Loucy (cell line): ENCODE measurements at regions not wholly inside any gene's neighbourhood (a gene's known extent, or its start where the extent isn't known, plus 50 kb on each side); places are given as distances from the start of the nearest gene placed in this dataset.

Experiments
- EZH2phosphoT487 ChIP-seq: fragments of 200-600 bp; IDR thresholded peaks from 2 replicates; pipeline ENCODE4 v1.6.1; 2018; ENCODE audit warnings: antibody characterized with exemption, mild to moderate bottlenecking, moderate library complexity, borderline replicate concordance
- TF ChIP-seq, protein P1 (sequence below): fragments of 200-600 bp; sonication (generic); conservative IDR thresholded peaks from 2 replicates; pipeline ENCODE4 v1.5.1; 2014; ENCODE audit warnings: mild to moderate bottlenecking, antibody characterized with exemption, low read length

DNA sequence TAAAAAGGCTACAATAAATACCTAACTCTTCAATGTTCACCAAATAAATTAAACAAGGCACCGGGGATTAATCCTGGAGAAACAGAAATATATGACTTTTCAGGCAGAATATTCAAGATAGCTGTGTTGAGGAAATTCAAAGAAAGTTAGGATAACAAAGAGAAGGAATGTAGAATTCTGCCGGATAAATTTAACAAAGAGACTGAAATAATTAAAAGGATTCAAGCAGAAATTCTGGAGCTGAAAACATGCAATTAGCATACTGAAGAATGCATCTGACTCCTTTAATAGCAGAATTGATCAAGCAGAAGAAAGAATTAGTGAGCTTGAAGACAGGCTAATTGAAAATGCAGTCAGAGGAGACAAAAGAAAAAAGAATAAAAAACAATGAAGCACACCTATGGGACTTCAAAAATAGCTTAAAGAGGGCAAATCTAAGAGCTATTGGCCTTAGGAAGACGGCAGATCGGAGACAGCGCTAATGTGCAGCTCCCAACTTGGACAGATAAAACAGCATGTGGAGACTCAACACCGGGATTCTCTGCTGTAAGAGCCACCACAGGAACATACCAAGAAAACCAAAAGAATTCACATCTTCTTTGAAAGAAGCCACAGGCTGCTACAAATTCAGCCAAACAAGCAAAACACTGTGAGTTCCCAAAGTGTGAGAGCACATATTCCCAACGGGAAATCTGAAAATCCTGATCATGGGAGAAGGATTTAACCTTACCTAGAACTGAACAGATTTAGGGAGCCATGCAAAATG, 1290.9 kb downstream of the PCDH18 start:
- TF ChIP-seq, protein P1, sequence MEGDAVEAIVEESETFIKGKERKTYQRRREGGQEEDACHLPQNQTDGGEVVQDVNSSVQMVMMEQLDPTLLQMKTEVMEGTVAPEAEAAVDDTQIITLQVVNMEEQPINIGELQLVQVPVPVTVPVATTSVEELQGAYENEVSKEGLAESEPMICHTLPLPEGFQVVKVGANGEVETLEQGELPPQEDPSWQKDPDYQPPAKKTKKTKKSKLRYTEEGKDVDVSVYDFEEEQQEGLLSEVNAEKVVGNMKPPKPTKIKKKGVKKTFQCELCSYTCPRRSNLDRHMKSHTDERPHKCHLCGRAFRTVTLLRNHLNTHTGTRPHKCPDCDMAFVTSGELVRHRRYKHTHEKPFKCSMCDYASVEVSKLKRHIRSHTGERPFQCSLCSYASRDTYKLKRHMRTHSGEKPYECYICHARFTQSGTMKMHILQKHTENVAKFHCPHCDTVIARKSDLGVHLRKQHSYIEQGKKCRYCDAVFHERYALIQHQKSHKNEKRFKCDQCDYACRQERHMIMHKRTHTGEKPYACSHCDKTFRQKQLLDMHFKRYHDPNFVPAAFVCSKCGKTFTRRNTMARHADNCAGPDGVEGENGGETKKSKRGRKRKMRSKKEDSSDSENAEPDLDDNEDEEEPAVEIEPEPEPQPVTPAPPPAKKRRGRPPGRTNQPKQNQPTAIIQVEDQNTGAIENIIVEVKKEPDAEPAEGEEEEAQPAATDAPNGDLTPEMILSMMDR = no peak
- TF ChIP-seq EZH2phosphoT487 = no peak
